ENCODE measurements at regions not wholly inside any gene's neighbourhood (a gene's known extent, or its start where the extent isn't known, plus 50 kb on each side); places are given as distances from the start of the nearest gene placed in this dataset.
"Not testable (repeated sequence)": the region's sequence is repeated elsewhere in the genome, so short reads cannot be mapped to it uniquely, and the experiment has no call there.

DNA sequence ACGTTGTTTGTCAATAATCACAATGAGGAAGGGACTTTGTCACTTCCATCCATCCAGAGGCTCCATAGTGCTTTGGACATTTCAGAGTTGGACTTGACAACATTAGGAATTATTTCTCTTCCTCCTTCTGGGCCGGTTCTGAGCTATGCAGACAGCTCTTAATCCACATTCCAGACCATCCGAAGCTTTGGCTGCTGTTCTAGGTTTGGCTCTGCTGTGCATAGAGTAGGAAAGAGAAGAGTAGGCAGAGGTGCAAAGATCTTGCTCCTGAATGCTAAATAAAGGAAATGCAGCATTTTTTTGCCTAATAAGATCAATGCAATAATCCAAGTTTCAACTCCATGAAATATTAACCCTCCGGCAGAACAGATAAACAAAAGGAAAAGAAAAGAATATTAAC, 216.3 kb upstream of the PRNP start:
- DNase-seq = no peak

DNA sequence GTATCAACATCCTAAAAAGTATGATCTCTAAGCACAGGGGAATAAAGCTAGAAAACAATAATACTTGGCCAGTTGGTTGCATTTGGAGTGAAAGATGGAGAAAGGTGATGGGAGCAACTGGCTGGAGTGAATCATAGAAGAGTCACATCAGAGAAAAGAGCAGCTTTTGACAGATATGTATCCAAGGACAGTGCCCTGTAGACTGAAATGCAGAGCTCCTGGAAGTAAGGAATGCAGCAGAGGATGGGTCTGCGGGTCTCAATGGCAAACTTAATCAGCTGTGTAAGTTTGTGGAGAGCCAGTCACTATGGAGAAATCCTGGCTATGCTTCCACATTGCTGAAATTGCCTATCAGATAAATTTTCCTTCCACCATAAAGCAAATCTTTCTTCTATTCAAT, 218.1 kb upstream of the PRNP start:
- no peak for DNase-seq

DNA sequence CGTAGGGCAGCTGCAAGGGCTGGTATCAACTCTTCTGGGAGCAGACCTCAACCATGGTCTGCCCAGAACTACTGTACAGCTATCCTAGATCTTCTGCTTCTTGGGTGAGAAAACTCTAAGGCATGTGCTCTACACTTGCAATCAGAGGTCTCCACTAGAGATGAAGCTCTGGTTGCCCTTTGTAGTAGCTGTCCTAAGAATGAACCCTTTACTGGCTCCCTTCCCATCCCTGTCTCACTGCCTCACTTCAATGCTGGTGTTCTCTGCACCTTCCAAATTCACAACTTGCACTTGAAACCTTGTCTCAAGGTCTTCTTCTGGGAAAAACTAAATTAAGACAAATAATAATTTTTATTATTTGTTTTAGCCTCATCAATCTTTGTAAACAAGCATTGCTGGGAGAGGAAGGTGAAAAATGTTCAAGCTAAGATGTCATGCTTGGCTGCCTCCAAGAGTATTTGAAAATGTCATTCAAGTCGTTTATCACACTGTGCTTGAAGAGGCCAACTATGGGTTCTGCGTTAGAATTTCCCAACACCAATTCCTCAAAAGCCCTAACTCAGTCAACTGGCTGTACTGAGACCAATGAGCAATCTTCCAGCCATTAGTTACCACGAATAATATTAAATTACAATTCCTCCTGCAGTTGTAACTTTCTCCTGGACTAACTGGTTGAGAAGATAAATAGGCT, 216.9 kb upstream of the ADRA1D start:
- no peak for DNase-seq

DNA sequence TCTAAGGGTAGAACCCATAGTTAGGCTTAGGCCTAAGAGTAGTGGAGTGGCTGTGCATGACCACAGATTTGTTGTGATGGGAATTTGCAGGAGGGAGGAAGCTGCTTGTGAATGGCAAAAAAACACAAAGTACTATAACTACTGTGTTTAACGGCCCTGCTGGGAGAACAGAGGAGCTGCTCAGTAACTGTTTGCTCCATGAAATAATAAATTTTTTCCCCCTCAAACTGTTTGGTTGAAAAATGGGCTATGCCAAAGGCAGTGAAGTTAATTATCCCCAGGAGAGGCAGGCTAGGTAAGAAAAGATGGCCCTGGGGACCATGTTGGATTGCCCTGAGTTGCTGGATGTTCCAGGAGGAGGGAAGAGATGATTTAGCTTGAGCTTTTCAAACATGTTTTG, 216.1 kb upstream of the ADRA1D start:
- no peak for DNase-seq

DNA sequence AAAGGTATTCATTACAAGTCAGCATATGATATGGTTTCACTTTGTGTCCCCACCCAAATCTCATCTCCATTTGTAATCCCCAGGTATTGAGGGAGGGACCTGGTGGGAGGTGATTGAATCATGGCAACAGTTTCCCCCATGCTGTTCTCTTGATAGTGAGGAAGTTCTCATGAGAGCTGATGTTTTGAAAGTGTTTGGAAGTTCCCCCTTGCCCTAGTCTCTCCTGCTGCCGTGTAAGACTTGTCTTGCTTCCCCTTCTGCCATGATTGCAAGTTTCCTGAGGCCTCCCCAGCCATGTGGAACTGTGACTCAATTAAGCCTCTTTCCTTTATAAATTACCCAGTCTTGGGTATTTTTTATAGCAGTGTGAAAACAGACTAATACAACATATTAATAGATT, 213.7 kb upstream of the ADRA1D start:
- not testable (repeated sequence) for DNase-seq

DNA sequence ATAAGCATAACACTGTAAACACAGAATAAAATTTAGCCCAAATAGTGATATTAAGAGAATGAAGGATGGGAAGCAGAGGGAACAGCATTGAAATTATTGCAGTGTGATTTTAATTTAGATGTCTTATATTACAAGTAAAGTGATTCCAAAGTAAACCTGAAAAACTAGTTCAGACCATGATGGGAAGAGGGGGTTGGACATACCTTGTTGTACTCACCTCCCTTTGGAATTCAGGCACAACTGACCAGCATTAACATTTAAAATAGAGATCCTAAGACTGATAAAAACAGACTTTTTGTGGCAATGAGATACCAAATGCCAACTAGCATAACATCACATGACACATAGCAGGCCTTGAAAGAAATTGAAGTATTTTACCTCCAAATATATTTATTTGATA, 210.0 kb upstream of the ADRA1D start:
- DNase-seq = no peak

DNA sequence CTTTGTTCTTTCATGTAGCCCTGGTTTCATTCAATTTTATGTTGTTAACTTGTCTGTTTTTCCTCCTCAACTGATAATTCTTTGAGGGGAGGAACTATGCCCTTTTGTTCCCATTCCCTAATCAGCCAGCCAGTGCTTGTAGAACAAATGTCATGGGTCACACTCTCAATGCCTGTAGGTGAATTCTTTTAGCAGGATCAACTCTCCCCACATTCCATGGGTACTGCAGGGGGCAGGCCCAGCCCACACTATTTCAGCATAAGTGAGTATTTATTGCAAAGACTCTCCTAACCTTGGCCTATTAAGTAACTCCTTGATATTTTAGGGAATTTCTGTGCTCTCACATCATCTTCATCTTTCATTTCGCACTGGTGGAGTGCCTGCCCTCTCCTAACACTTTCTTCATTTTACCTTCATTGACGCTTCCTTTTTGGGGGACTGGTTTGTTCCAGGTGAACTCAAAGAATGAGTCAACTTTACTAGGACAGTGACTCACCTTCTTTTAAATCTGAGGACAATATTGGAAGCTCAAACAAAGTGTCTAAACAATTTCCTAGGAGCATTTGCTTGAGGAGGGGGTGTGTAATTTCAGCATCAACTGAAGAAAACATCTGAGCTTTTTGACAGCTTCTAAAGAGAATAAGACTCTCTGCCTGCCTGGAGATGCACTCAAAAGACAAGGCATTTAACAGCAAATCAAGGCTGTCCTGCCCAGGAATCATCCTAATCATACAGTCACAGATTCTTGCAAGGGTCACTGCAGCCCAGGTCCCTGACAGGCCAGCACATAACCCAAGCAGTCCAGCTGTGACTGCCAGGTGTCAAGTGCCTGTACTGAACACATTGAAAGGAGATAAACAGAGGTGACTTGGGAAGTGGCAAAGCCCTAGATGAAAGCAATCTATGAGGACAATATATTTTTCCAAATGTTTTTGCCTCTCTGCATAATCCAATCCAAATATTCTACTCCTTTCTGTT, 208.8 kb upstream of the ADRA1D start:
- no peak for DNase-seq

DNA sequence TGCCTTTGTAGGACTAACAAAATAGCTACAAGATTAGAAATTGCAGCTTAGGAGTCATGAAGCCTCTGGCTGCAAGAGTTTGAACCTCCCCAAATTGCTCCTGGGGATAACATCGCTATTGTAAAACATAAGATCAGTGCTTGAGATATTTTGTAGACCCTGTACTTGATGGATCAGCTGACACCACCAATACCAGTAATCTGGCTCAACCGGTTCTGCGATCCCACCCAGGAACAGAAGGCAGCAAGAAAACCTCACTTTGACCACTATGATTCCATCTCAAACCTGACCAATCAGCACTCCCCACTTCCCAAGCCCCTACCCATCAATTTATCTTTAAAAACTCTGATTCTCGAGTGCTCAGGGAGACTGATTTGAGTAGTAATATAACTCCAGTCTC, 206.9 kb upstream of the ADRA1D start:
- no peak for DNase-seq

DNA sequence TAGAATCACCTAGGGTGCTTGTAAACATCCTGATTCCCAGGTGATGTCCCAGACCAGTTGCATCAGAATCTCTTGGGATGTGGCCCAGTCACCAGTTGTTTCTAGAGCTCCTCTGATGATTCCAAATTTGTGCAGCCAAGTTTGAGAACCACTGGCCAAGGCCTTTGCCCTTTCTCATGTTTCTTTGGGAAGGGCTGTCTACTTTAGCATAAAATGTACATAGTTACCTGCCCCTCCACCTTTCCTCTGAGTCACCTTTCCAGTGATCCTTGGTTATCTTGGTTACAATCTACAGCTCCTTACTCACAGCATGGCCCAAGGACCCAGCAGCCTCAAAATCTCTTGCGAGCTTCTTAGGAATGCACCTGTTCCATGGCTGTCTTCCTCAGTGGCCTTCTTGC, 206.2 kb upstream of the ADRA1D start:
- no peak for DNase-seq

DNA sequence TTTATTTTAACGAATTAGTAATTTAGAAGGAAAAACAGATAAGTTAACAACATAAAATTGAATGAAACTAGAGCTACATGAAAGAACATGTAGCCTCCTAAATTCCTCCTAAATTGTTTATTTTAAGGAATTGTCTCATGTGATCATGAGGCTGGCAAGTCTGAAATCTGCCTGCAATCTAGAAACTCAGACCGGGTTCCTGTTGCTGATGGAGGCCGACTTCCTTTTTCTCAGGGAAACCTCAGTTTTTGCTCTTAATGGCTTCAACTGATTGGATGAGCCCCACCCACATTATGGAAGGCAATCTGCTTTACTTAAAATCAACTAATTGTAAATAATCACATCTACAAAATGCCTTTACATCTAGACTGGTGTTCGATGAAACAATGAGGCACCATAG, 205.0 kb upstream of the ADRA1D start:
- no peak for DNase-seq

DNA sequence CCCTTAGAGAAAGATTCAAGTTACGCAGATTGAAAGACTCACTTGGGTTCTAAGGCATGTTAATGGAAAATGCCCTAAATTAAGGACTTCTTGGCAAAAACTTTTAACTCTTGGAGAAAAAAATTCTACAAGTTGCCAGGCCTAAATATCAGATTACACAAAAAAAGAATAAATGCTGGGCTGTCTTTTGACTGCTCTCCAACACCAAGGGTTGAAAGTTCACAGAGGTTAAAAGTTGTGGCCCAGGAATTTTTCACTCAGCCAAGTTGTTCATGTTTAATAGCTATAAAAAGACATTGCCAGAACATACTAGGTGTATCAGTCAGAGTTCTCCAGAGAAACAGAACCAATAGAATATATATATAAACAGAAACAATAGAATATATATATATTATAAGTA, 204.3 kb upstream of the ADRA1D start:
- no peak for DNase-seq

DNA sequence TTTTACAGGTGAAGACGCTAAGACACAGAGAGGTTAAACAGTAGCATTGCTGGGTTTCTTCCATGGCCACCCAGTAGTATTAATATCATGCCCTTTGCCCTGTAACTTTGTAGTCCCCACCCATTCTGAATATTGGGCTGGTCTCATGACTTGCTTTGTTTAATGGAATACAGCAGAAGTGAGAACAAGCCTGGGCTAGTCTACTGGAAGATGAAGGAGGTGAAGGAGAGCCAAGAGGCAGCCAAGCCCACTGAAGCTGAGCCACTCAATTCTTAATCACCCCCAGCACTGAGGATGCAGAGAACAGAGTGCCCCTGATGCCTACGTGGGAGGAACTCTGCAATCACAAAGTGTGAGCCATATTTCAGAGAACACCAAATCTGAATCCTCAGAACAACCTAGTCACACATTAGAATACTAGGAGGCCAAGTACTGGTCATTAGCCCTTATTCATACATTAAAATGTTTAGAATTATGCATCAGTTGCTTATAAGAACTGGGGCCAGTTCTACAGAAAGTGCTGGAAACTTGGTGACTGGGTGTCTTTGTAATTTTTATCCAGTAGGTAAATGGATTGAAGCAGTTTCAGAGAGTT, 202.5 kb upstream of the ADRA1D start:
- DNase-seq = no peak

DNA sequence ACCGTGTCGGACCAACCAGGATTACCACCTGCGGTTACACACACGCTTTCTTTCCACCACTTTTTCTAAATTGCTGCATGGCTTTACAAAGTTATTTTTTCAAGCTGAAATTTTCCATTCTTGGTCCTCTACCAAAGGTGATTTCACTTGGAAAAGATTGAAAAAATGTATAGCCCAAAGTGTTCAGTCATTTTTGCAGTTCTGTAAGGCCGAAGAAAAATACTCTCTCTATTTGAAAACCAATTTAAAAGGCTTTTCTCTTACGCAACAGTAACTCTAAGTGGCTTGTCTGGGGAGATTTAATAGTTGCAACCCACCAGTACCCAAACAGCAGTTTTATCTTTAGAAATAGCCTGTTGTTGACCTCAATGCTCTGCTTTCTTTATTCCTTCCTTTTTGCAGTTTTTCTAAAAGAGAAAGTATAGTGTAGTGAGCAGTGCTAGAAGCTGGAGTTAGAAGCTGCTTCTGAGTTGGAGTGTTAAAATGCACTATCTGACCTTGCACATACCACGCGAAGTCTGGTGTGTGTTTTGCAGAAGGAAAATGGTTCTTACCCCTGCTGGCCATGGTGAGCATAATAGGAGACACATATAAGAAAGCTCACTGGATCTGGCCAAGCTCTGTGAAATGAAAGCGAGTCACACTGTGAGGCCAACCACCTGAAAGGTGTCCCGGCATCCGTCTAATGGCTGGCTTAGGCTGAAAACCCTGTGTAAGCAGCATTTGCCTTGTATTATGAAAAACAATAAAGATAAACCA, 201.0 kb upstream of the ADRA1D start:
- DNase-seq = no peak

DNA sequence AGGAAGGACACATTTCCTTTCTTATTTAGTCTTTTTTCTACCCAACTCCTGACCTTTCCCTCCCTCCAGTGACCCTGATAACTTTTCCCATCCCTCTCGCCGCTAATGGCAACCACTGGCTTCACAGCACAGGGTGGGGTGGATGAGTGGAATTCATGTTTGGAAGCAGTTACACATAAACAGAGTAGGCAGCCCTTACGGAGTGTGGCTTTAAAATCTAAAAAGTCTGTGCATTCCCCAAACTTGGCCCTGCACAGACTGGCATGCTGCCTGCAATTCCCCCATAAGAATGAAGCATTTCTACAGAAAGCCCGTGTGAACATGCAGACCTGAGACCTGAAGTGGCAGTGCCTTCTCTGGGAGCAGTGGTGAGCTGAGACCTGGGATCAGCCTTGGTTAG, 196.7 kb upstream of the ADRA1D start:
- no peak for DNase-seq

DNA sequence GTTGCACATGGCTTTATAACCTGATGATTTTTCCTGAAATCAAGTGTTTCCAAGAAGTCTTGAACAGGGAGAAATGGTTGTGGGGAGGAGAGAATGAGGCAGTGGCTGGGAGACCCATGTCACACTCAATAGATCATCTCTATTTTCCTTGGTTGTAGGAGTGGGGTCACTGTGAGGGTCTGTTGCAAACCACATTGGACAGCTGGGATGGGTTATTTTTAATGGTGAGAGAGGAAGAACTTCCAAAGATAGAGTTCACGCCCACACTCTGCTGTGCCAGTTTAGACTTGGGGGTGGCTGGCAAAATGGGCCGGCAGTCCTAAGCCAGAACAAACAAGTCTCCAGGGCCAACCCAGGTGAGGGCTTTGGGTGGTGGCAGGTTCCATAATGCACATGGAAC, 196.2 kb upstream of the ADRA1D start:
- DNase-seq = no peak

DNA sequence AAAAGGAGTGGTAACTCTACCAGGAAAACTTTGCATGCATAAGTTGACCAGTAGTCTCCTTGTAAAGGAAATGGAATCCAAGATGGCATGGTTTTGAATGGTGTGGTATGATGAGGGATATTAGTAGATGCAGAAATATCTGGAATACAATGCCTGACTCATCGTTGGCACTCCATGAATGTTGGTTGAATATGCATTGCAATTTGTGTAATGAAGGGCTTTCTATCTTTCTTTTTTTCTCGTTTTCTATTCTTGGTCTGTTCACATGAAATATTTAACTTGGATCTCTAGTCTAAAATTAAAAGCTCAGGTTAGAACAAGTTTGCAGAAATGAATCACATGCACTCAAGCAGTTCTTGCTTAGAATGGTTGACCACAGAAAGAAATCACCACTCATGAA, 195.3 kb upstream of the ADRA1D start:
- DNase-seq = no peak

DNA sequence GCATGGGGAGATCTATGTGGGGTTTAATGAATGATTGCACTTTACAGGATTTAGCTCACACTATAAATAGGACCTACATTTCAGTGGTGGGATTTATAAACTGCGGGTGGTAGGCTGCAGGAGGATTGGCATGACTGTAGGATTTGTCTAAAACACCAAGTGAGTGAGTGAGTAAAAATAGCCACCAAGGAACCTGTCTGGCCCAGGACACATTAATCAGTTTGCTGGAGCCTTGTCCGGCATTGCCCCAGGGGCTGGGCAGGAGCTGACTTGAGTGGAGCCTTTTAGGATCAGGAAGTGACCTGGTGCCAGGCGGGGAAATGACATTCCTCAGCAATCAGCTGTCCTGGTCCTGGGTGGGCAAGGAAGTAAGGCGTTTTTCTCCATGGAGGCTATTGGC, 193.9 kb upstream of the ADRA1D start:
- DNase-seq = no peak

DNA sequence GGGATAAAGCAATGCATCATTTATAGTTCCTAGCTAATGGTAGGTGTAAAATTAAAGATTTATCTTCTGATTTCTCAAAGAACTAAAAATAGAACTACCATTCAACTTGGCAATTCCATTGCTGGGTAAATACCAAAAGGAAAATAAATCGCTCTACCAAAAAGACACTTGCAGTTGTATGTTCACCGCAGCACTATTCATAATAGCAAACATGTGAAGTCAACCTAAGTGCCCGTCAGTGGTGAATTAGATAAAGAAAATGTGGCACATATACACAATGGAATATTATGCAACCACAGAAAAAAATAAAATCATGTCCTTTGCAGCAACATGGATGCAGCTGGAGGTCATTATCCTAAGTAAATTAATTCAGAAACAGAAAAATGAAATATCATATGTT, 192.8 kb upstream of the ADRA1D start:
- DNase-seq = no peak

DNA sequence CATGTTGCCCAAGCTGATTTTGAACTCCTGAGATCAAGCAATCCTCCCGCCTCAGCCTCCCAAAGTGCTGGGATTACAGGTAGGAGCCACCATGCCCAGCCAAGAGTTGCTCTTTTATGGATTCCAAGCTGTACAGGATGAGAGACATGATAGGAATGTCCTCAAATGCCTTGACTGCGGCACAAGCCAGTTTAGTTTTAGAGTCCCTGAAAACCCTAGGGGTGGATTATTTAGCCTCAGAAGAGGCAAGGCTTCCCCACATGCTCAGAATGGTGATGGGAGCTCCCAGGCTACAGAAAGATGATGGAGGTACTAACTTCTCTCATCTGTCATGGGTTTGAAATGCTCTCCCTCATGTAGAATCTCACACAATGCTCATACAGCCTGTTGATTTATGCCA, 192.1 kb upstream of the ADRA1D start:
- no peak for DNase-seq

DNA sequence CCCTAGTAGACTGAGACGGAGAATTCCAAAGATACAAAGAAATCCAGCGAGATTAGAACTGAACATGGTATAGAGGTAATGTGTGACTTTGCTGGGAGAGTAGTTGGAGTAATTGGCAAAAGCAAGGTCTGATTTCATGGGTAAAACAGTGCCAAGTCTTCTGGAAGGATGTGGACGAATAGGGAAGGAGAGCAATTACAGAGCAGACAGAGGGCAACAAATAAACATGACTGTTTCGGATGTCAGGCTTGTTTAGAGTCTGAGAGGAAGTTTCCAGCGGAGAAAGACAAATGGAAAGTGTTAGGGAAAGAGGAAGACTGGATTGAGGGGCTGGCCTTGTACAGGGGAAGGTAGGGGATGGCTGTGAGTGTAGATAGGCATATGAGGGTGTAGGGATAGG, 190.4 kb upstream of the ADRA1D start:
- no peak for DNase-seq

DNA sequence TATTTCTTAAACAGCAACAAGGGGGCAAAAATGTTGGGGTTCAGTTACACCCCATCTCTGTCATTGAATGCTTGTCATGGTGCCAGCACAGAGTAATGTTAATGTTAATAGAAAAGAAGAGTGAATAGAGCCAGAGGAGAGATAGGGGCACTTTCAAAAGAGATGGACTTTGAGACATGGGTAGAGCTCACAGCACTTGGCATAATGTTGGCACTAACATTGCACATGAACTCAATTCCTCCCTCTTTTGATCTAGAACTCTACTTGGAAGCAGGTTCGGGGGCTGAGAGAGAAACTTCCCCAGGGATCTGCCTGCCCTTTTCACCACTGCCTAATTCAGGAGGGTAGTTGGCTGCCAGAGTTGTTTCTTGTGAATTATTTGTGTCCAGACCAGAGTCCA, 188.0 kb upstream of the ADRA1D start:
- DNase-seq = no peak
